Psoas muscle (tissue), 7 donors: ENCODE measurements at regions not wholly inside any gene's neighbourhood (a gene's known extent, or its start where the extent isn't known, plus 50 kb on each side); places are given as distances from the start of the nearest gene placed in this dataset.

Experiments used
- ATAC-seq, 4 donors: fragments of 200-7000 bp; cut with Tn5 transposase; one replicate each; pipeline ENCODE4 v1.9.1; 2020; ENCODE audit warnings: moderate library complexity in 3 of 4, mild to moderate bottlenecking in 2 of 4
- DNase-seq, 2 donors: peaks; one replicate each; pipeline ENCODE4 v3.0.0-alpha.2; 2020
- H3K27ac ChIP-seq: fragments of 200-600 bp; one replicate; pipeline ENCODE4 v1.8.0; 2022
- H3K27me3 ChIP-seq, 3 donors: fragments of 200-600 bp in 1 of 3; one replicate each; pipeline versions ENCODE4 v1.6.1 to v1.8.0; 2013 to 2022; ENCODE audit warnings: low read length in 2 of 3, mild to moderate bottlenecking in 2 of 3, moderate library complexity in 1 of 3; ENCODE audit not compliant: insufficient read depth in 3 of 3
- H3K36me3 ChIP-seq, 2 donors: fragments of 200-600 bp in 1 of 2; one replicate each; pipeline versions ENCODE4 v1.6.1 to v1.8.0; 2013 to 2022; ENCODE audit warnings: low read depth in 1 of 2, mild to moderate bottlenecking in 1 of 2, moderate library complexity in 1 of 2; ENCODE audit not compliant: insufficient read depth in 1 of 2
- H3K4me1 ChIP-seq: fragments of 200-600 bp; one replicate; pipeline ENCODE4 v1.8.0; 2022
- H3K4me3 ChIP-seq: fragments of 200-600 bp; one replicate; pipeline ENCODE4 v1.8.0; 2022; ENCODE audit warnings: mild to moderate bottlenecking
- H3K9me3 ChIP-seq: fragments of 200-600 bp; one replicate; pipeline ENCODE4 v1.8.0; 2022
- CTCF ChIP-seq: fragments of 200-600 bp; IDR thresholded peaks from one replicate; pipeline ENCODE4 v1.8.0; 2022; ENCODE audit warnings: antibody characterized with exemption
- WGBS, 3 donors: extraction: QIAGEN DNeasy Blood & Tissue Kit; methylation state at CpG; one replicate each; pipeline versions ENCODE4 v1.1.6 to v1.1.7; 2013; 5-methylcytosine and 5-hydroxymethylcytosine counted together
- intact Hi-C, 2 donors: fragments of 100-400 bp; cut with DNase I; formaldehyde crosslinking; loops; one replicate each; pipeline versions ENCODE4 v1.11.0 to v1.14.2; 2022
- donor health status: healthy with polysubstance abuse.
- donor health status: DM: no; HTN: no; CAD: no; lungs with moderate emphysema.
- donor health status: Bipolar disorder and iron deficiency.
- donor health status: healthy.
- donor health status: DM: yes; HTN: yes; CAD: no.
- donor health status: DM: no; HTN: no; CAD: no.
- donor health status: DM: yes; HTN: yes; CAD: no.

GRCh38 chr3:135382188-135382587 is 583.3 kb upstream of the PPP2R3A start:
- WGBS, 3 donors, result 70 to 77% (median 70%) methylated on average over 3 of the region's 3 CpGs

GRCh38 chr3:135382621-135383020 is 582.9 kb upstream of the PPP2R3A start:
- WGBS, 3 donors, result 62 to 78% (median 64%) methylated on average over 3 of the region's 3 CpGs
- no peaks in the 10 kb centered on the region for H3K27me3 ChIP-seq
- no peak overlapping the region for H3K27ac ChIP-seq
- no peaks in the 10 kb centered on the region for H3K36me3 ChIP-seq
- no peaks in the 10 kb centered on the region for H3K4me1 ChIP-seq
- no peak for DNase-seq
- intact Hi-C loops, result no loop called here
- TF ChIP-seq CTCF, result no peak
- H3K4me3 ChIP-seq, result no peak overlapping the region
- no peak for ATAC-seq
- H3K9me3 ChIP-seq, result peaks cover 3% of the 10 kb centered on the region

More at GRCh38 chr3:135382188-135382587, 583.3 kb upstream of the PPP2R3A start:
- no peaks in the 10 kb centered on the region for H3K9me3 ChIP-seq
- no peak for TF ChIP-seq CTCF
- ATAC-seq, result no peak
- intact Hi-C loops, result no loop called here
- H3K36me3 ChIP-seq, result no peaks in the 10 kb centered on the region
- no peak overlapping the region for H3K4me3 ChIP-seq
- no peak overlapping the region for H3K27ac ChIP-seq
- DNase-seq, result no peak
- no peaks in the 10 kb centered on the region for H3K27me3 ChIP-seq
- no peaks in the 10 kb centered on the region for H3K4me1 ChIP-seq

- Histone ChIP-seq H3K4me3 (no peak overlapping the region), H3K36me3 (no peaks in the 10 kb centered on the region), H3K27ac (no peak overlapping the region), H3K27me3 (no peaks in the 10 kb centered on the region), H3K4me1 (no peaks in the 10 kb centered on the region), H3K9me3 (peaks cover 3% of the 10 kb centered on the region)
- TF ChIP-seq CTCF, result no peak
- 75 to 79% (median 76%) methylated on average over 6 of the region's 6 CpGs for WGBS, 3 donors
- ATAC-seq (no peak), DNase-seq (no peak)
- intact Hi-C loops, result no loop called here
Measured at GRCh38 chr3:135383301-135383700, 582.2 kb upstream of the PPP2R3A start.

GRCh38 chr3:135392151-135392550 is 573.4 kb upstream of the PPP2R3A start:
- ATAC-seq, result peak in 1 of 4 donors; percentile 53

More at GRCh38 chr3:135392151-135392550, 573.4 kb upstream of the PPP2R3A start:
- Histone ChIP-seq H3K9me3 (peaks cover 20% of the 10 kb centered on the region), H3K27me3 (no peaks in the 10 kb centered on the region), H3K4me3 (no peak overlapping the region), H3K4me1 (no peaks in the 10 kb centered on the region), H3K36me3 (no peaks in the 10 kb centered on the region), H3K27ac (no peak overlapping the region)
- no peak for TF ChIP-seq CTCF
- 77 to 87% (median 82%) methylated on average over 4 of the region's 4 CpGs for whole genome bisulfite sequencing, 3 donors
- intact Hi-C loops, result no loop called here
- DNase-seq, result no peak
